GM19240 (cell line): ENCODE measurements at regions not wholly inside any gene's neighbourhood (a gene's known extent, or its start where the extent isn't known, plus 50 kb on each side); places are given as distances from the start of the nearest gene placed in this dataset.

Experiments used
- DNase-seq: peaks from one replicate; pipeline ENCODE4 v3.0.0; 2011; ENCODE audit warnings: low spot score; ENCODE audit not compliant: insufficient read length

DNA sequence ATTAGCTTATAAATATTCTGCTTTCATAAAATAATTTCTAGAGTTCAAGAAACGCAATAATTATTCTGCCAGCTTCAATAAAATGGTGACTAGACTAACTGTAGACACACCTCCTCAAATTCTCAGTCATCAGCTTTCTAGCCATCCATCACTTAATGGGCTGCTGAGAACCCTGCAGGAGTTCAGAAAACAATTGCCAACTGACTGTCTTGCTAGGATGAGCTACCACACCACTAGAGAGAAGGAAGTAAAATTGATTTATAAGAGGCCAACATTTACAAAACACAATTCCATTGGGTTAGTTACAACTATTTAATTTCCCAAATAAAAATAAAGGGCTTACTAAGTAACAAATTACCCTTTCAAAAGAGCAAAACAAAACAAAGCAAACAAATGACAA, 126.5 kb upstream of the PAPPA start:
- DNase-seq = no peak

DNA sequence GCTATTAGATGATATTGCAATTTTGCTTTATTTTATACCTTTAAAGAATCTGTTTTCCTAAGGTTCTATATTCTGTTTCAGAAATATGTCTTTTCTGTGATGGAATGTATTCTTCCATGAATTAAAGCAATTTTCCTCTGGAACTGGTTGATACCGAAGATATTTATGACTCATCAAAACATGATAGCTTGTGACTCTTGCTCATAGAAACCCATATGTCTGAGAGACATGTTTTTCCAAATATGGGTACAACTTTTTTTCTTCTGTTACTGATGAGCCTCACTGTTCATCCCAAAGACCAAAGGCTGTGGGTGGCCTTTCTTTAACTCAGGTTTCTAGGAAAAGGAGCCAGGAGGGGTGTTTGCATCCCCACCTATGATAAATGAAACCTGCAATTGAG, 126.1 kb upstream of the PAPPA start:
- no peak for DNase-seq

DNA sequence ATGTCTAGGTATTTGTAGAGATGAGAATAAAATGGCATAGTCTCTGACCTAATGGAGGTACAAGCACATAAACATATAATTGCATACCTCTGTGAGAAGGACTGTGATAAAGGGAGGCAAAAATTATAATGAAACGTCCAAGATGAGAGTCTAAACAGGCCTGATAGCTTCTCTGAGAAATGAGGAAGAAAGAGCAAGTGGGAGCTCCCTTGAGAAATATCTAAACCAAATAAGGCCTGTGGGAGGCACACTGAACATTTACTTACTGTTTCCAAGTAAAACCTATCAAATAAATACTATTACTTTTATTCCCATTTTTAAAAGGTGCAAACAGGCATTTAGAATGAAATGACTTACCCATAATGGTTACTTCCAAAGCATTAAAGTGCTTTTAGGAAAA, 125.6 kb upstream of the PAPPA start:
- no peak for DNase-seq

DNA sequence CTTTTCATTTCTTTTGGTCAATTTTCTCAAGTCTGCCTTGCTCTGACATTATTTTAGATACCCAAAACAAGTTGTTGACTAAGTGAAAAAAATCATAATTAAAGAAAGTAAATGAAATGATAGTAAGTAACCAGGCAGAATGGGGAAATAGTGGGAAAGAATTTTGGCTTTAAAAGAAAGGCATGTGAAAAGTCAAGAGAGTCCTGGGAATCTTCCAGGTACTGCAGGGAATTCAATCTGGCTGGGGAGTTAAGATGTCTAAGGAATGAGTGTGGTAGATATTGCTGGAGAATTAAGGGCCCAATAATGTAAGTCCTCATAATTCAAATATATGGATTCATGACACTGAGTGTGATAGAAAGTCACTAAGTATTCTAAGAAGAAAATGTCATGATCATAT, 123.1 kb upstream of the PAPPA start:
- no peak for DNase-seq

DNA sequence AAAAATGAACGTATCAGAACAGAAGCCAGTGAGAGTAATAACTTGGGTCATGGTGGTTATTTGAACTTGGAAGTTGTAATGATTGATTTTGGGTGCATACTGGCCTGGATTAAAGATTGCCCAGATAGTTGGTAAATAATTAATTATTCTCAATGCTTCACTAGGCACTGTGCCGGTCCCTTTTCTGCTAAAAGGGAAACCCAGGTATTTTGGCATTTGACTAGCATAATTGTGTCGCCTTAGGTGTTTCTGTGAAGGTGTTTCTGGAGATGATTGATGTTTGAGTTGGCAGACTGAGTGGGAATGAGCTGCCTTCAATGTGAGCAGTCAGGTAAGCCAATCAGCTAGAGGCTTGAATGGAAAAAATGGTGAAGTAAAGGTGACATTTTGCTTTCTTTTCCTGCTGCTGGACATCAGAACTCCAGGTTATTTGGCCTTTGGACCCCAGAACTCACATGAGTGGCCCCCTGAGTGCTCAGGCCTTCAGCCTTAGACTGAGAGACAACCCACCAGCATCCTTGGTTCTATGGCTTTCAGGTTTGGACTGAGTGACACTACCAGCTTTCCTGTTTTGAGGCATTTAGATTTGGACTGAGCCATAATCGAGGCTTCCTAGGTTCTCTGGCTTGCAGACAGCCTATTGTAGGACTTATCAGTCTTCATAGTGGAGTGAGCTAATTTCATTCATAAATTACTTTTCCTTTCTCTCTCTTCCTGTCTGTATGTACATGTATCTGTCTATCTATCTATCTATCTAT, 120.7 kb upstream of the PAPPA start:
- no peak for DNase-seq

DNA sequence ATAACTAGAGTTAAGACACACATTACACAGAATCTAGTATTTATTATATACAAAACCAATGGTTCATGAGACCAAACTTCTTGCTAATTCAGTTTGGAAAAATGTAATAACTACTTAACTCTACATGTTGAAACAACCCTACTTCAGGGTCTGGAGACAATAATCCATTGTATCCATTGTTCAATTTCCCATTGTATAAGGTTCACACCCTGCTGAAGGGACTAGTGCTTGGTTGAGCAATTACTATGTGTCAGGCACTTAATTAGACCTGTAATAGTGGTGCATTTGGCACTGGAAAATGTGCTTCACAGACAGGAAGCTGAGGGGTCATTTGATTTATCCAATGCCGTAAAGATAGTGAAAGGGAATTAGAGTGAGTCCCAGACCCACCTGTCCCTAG, 114.3 kb upstream of the PAPPA start:
- DNase-seq = no peak

DNA sequence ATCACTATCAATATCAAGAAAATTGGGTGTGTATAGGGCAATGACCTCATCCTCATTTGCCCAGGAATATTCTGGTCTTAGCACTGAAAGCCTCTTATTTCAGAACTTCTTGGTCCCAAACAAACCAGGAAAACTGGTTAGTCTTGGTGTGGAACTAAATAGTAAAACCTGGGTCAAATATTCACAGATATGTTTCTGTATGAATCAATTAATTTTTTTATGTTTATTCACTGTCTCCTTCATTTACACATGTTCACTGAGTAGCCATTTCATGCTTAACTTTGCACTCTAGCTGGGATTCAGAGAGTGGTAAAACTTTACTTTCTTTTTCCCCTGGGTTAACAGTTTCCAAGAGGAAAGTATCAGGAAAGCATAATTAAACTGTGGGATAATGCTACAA, 113.7 kb upstream of the PAPPA start:
- no peak for DNase-seq

DNA sequence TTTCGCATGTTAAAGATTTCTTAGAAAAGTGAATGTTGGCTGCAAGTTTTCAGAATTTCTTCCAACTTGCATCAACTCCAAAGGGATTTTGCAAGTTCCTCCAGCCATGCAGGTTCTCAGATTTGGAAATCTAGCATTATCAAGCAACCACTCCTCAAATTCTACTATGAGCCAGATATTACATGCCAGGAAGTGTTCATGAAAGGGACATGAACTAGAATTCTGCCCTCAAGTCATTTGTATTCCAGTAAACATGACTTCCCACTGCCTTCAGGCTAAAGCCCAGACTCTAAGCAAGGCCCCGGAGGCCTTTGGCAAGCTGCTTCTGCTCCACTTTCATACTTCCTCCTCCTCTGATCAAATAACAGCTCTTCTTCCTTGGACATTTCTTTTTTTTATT, 111.3 kb upstream of the PAPPA start:
- no peak for DNase-seq

DNA sequence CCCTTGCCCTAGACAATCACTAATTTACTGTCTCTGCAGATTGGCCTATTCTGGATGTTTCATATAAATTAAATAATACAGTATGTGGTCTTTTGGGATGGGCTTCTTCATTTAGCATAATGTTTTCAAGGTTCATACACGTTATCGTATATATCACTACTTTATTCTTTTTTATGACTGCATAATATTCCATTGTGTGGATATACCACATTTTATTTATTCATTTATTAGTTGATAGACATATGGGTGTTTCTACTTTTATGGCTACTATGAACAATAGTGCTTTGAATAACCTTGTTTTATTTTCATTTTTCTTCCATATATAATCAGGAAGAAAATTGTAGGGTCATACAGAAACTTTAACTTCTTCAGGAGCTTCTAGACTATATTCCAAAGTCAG, 108.5 kb upstream of the PAPPA start:
- no peak for DNase-seq

DNA sequence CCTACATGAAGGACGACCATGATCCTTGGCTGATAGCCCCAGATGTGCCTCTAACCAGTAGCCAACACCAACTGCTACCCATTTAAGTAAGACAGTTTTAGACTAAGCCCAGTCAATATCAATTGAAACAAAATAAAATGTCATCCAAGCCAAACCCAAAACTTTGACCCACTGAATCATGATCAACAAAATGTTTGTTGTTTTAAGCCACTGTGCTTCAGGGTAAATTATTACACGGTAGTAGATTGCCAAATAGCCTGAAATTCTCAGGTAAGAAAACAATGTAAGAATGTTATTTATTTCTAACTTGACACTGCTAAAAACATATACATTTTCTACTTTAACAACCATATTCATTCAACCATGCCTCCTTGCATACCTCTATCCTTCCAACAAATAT, 105.5 kb upstream of the PAPPA start:
- DNase-seq = no peak

DNA sequence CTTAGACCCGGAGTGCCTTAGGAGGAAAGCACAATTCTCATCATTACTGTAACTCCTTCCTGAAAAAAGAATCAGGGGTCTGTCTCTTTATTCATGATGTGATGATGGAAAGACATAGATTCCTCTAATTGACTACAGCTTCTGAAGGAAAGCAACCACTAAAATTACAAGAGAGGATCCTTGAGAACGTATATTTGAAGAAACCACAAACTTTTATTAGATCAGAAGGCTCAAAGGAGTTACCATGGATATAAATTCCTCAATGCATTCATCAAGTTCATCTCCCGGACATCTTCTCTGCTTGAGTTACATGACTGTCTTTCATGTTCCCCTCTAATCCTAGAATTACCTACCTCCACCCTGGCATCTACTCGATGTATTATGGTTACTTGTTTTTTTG, 104.1 kb upstream of the PAPPA start:
- DNase-seq = no peak

DNA sequence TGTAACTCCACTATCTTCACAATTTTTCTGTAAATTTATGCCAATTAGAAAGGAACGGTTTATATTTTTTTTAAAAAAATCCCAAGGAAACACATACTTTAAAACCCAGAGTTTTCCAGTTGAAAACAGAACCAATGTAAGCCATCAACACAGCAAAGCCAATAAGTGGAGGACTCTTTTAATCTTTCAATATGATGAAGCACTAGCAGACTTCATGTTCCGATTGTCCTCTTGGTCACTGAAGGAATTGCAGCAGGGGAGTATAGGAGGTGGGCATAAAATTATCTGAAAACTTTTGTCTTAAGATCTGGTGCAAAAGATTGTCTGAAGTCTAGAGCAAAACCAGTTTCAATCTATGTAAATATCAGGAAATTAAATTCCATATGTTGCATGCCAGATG, 102.1 kb upstream of the PAPPA start:
- DNase-seq = no peak

DNA sequence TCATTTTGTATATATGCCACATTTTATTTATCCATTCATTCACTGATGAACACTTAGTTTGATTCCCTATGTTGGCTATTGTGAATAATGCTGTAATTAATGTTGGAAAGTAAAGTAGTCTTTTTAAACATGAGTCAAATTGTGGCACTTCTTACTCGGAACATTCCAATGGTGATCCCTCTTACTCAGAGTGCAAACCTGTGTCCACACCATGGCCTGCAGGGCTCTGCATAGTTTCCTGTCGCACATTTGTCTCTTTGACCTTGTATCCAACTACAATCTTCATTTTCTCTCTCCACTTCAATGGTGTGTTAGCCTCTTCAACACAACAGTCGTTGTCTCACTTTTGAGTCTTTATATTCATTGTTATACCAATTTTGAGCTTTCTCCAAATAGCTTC, 98.1 kb upstream of the PAPPA start:
- no peak for DNase-seq

DNA sequence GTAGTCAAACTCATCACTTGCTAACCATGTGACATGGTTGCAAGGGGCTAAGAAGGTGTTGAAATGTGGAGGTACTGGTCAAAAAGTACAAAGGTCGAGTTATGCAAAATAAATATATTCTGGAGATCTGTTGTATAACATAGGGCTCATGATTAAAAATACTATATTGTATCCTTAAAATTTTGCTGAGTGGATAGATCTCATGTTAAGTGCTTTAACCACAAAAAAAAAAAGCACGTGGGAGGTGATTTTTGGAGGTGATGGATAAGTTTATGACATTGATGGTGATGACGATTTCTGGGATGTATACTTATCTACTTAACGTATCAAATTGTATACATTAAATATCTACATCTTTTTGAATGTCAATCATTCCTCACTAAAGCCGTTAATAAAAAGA, 96.2 kb upstream of the PAPPA start:
- DNase-seq = no peak

DNA sequence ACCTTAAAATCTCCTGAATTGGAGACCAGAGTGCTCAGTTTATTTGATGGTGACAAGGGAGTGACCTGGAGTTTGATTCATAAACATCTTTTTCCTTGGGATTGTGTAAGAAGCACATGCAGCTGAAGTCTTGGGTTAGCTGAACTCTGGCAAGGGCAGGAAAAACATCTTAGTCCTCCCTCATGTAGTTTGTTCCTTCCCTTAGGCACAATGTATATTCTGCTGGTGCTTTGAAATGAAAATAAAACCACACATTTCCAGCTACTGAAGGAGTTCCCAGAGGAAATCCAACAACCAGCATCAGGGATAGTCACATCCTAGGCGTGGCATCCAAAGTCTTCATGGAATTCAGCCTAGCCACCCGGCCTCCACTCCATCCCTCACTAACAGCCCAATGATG, 95.2 kb upstream of the PAPPA start:
- no peak for DNase-seq

DNA sequence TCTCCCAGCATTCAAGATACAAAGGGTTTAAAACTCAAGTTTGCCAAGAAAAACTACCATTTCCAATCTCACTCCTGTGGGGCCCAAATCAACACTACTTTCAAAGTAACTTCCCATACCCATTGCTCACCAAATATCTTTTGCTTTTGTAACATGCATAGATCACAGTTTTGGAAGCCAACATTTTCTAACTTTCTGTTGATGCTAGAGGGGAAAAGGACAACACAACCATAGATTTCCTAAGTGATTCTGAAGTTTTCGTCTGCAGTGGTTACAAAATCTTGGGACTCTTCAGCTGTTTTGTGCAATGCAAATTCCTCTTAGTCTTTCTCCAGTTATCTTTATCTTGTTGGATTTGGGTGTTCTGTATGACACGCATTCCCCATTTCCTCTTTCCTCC, 94.1 kb upstream of the PAPPA start:
- no peak for DNase-seq

DNA sequence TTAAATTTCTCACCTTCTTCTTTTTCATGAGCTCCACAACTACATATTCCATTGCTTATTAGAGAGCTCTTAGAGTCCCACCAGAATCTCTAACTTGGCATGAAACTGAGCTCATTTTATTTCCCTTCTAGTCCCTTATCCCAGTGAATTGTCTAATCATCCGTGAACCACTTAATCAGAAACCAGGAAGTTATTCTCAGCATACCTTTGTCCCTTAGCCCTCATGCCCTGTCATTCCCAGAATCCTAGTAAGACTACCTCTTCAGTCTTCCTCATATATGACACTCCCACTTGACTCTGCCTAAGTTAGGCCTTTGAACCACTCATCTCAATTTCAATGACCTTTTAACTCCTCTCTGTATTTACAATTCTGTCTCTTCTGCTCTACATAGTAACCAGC, 93.0 kb upstream of the PAPPA start:
- DNase-seq = no peak

DNA sequence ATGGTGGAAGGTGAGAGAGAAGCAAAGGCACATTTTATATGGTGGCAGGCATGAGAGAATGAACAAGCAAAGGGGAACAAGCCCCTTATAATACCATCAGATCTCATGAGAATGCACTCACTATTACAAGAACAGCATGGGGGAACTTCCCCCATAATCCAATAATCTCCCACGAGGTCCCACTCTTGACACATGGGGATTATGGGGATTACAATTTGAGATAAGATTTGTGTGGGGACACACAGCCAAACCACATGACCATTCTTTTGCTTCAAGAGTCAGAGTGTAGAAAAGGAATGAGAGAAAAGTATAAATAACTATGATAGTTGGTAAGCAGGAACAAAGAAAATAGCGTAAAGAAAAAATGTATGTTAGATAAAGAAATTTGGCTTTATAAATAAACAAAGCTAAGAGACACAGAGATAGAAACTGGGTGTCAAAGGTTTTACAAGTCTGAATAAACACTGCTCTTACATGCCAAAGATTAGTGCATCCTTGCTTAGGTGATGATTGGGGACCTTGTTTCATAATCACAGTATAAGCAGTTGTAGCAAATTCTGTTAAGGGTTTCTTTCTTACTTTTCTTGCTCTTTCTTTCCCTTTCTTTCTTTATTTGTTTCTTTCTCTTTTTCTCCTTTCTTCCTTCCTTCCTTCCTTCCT, 91.9 kb upstream of the PAPPA start:
- DNase-seq = no peak

DNA sequence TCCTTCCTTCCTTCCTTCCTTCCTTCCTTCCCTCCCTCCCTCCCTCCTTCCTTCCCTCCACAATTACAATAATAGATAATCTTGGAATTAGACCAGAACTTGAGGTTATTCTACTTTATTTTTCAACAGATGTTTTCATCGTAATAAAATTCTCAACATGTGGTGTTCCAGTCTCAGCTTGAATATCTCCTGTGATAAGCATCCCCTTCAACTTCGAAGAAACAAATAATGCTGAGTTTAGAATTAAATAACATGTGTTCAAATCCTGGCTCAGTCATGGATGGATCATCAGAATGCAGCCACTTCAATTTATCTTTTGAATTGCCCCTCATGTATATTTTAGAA, 91.4 kb upstream of the PAPPA start:
- no peak for DNase-seq

DNA sequence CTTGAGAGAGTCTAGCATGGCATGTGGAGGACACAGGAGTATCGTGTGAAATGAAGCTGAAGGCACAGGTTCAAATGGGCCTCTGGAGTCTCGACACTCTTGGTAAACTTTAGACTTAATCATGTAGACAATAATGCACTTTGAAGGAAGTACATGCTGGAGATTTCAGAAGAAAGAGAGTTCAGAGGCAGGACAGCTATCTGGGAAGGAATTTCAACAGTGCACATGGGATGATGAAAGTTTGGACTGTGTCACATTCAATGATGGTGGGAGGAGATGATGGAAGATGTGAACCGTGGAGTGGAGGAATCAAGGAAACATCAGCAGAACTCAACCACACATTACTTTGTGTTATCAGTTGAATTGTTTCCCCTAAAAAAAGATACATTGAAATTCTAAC, 88.6 kb upstream of the PAPPA start:
- no peak for DNase-seq

DNA sequence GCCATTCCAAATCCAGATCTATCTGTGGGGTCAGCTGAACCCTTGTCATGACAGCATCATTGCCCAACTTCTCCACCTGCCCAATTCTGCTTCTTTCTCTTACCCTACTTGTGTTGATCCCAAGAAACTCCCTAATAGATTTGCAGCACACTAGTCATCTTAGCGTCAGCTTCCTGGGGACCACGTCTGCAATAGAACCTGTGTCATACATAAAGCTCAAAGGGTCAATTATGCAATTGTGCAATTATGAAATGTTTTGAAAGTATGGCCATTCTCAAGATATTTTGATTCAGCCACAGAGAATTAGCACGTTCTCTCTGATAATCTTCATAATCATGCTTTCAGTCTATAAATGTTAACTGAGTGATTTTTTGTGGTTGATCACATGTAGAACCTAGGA, 87.4 kb upstream of the PAPPA start:
- DNase-seq = no peak

DNA sequence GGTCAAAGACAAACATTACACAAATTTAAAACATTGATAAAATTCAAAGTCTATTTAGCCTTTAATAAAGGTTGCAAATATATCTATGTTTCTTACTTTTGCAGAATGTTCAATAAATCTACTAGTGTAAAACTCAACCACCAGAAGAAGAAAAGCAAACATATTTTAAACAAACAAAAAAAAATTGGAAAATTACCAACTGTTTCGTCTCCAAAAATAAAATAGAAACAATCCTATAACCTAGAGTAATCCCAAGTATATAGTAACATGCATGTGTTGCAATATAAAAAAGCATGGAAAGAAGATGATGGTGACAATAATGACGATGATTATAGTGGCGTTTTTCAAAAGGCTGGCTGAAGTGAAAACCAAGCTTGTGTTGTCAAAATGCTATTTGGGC, 86.0 kb upstream of the PAPPA start:
- DNase-seq = no peak

DNA sequence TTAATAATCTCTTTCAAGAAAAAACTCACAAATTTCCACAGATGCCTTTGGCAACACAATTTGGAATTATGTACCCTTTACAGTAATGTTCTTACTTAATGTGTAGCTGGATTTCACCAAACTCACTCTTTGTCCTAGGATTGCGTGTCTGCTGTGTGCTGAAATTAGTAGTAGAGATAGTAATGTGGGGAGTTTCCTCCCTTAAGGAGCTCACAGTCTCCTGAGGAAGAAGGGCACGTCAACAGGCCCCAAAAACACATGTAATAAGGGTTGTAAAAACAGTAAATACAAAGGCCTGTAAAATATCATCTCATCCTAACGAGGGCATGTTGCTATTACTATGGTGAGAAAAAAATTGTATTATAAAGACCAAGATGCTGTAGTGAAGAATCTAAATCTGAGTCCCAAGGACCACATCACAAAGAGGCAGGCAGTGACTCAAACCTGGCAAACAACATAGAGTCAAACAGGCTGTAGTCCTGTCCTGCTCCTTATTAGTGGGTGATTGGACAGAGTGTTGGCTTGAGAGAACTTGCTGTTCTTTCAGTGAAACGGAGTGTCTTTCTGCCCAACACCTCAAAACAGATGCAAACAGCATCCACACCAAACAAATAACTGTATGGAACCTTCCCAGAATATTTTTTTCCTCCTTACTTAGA, 83.2 kb upstream of the PAPPA start:
- no peak for DNase-seq
